H1 (cell line): ENCODE measurements at regions not wholly inside any gene's neighbourhood (a gene's known extent, or its start where the extent isn't known, plus 50 kb on each side); places are given as distances from the start of the nearest gene placed in this dataset.

ENCODE experiments used
- CTCF ChIA-PET: fragments of 300-600 bp; sonication (Branson Sonifier 250); formaldehyde crosslinking; loops from one replicate; lab custom pipeline; 2021; ENCODE audit not compliant: partially characterized antibody; lab: Charles Lee
- POLR2A ChIA-PET: fragments of 300-600 bp; sonication (Branson Sonifier 250); formaldehyde crosslinking; loops from one replicate; lab custom pipeline; 2021; ENCODE audit warnings: inconsistent platforms; ENCODE audit not compliant: partially characterized antibody; lab: Charles Lee
- DNase-seq, 2 experiments: peaks; one replicate each; pipeline versions ENCODE4 v3.0.0 to v3.0.0-alpha.2; 2010 to 2022; ENCODE audit warnings: low spot score in 2 of 2, low read depth in 1 of 2, mixed read lengths in 1 of 2
- FAIRE-seq: peaks from 2 replicates; lab custom pipeline; 2011; peaks lifted over from hg19 to GRCh38; lab: Jason Lieb, UNC
- H2AFZ ChIP-seq: 2 replicates; pipeline ENCODE4 v1.8.1; 2012; ENCODE audit warnings: low read length, inconsistent platforms
- H2AK5ac ChIP-seq: 2 replicates; pipeline ENCODE4 v1.6.1; 2013; ENCODE audit warnings: low read depth, low read length
- H2BK120ac ChIP-seq: replicated peaks from 2 replicates; pipeline ENCODE3; 2013; ENCODE audit warnings: low read depth, low read length, inconsistent platforms
- H2BK12ac ChIP-seq: 2 replicates; pipeline ENCODE4 v1.6.1; 2013; ENCODE audit warnings: low read depth, low read length
- H2BK15ac ChIP-seq: 2 replicates; pipeline ENCODE4 v1.6.1; 2013; ENCODE audit warnings: low read length
- H2BK20ac ChIP-seq: 2 replicates; pipeline ENCODE4 v1.6.1; 2013; ENCODE audit warnings: low read length
- H2BK5ac ChIP-seq: 2 replicates; pipeline ENCODE4 v1.6.1; 2013; ENCODE audit warnings: low read depth, low read length
- H3K14ac ChIP-seq: 2 replicates; pipeline ENCODE4 v1.6.1; 2013; ENCODE audit warnings: inconsistent platforms; ENCODE audit not compliant: insufficient read length
- H3K18ac ChIP-seq: 2 replicates; pipeline ENCODE4 v1.6.1; 2013; ENCODE audit warnings: low read length; ENCODE audit errors: extremely low read depth
- H3K23ac ChIP-seq: 2 replicates; pipeline ENCODE4 v1.6.1; 2013; ENCODE audit warnings: inconsistent platforms; ENCODE audit not compliant: insufficient read length
- H3K23me2 ChIP-seq: 2 replicates; pipeline ENCODE4 v1.6.1; 2013; ENCODE audit warnings: low read depth, low read length
- H3K27ac ChIP-seq: 2 replicates; pipeline ENCODE4 v1.6.1; 2011; ENCODE audit warnings: low read depth, low read length, inconsistent platforms
- H3K27me3 ChIP-seq, 4 experiments: replicated peaks in 1 of 4; 1 replicate in 1 of 4; 2 replicates in 3 of 4; pipeline versions ENCODE4 v1.6.1 to v1.8.1; 2011 to 2013; ENCODE audit warnings: low read length in 3 of 4, mild to moderate bottlenecking in 3 of 4, inconsistent platforms in 2 of 4, mixed read lengths in 2 of 4, moderate library complexity in 1 of 4; ENCODE audit not compliant: control insufficient read depth in 3 of 4, insufficient read depth in 3 of 4; ENCODE audit errors: extremely low read depth in 1 of 4
- H3K36me3 ChIP-seq, 4 experiments: 2 replicates each; pipeline versions ENCODE4 v1.6.1 to v1.8.1; 2011 to 2013; ENCODE audit warnings: mild to moderate bottlenecking in 4 of 4, low read length in 3 of 4, moderate library complexity in 2 of 4, control low read depth in 1 of 4, inconsistent platforms in 1 of 4; ENCODE audit not compliant: insufficient read depth in 4 of 4, control insufficient read depth in 2 of 4
- H3K4ac ChIP-seq: replicated peaks from 2 replicates; pipeline ENCODE3; 2013; ENCODE audit warnings: low read length, low read depth, mixed read lengths, inconsistent platforms; ENCODE audit not compliant: insufficient read length
- H3K4me1 ChIP-seq, 4 experiments: replicated peaks in 1 of 4; 1 replicate in 1 of 4; 2 replicates in 3 of 4; pipeline versions ENCODE4 v1.6.1 to v1.8.1; 2011 to 2013; ENCODE audit warnings: low read length in 3 of 4, inconsistent platforms in 2 of 4, mixed read lengths in 1 of 4; ENCODE audit not compliant: insufficient read depth in 4 of 4, control insufficient read depth in 3 of 4
- H3K4me2 ChIP-seq, 2 experiments: 2 replicates each; pipeline versions ENCODE4 v1.6.1 to v1.8.1; 2011 to 2013; ENCODE audit warnings: low read depth in 2 of 2, low read length in 2 of 2, control low read depth in 1 of 2, inconsistent platforms in 1 of 2, mild to moderate bottlenecking in 1 of 2; ENCODE audit not compliant: insufficient read depth in 1 of 2
- H3K4me3 ChIP-seq, 4 experiments: fragments of 200-600, 300-600 bp in 1 of 4; sonication (generic), shearing (Covaris generic), sonication (Bioruptor Twin) in 1 of 4; 2 replicates each; pipeline versions ENCODE4 v1.5.1 to v1.8.1; 2011 to 2016; ENCODE audit warnings: low read length in 4 of 4, low read depth in 3 of 4, control low read depth in 2 of 4, inconsistent platforms in 2 of 4, mild to moderate bottlenecking in 2 of 4, mixed read lengths in 1 of 4, moderate library complexity in 1 of 4; ENCODE audit not compliant: insufficient read depth in 2 of 4; ENCODE audit errors: extremely low read depth in 1 of 4
- H3K56ac ChIP-seq: replicated peaks from 2 replicates; pipeline ENCODE3; 2013; ENCODE audit warnings: low read depth, mild to moderate bottlenecking, mixed read lengths, low read length, inconsistent platforms; ENCODE audit not compliant: insufficient read length
- H3K79me1 ChIP-seq: 2 replicates; pipeline ENCODE4 v1.6.1; 2013; ENCODE audit warnings: low read depth, low read length, control low read depth
- H3K79me2 ChIP-seq, 2 experiments: 2 replicates each; pipeline versions ENCODE4 v1.6.1 to v1.8.1; 2012 to 2013; ENCODE audit warnings: low read length in 2 of 2, mild to moderate bottlenecking in 2 of 2, inconsistent platforms in 1 of 2; ENCODE audit not compliant: insufficient read depth in 2 of 2, control insufficient read depth in 1 of 2
- H3K9ac ChIP-seq, 4 experiments: replicated peaks in 1 of 4; 1 replicate in 1 of 4; 2 replicates in 3 of 4; pipeline versions ENCODE4 v1.6.1 to v1.8.1; 2011 to 2013; ENCODE audit warnings: low read depth in 3 of 4, low read length in 3 of 4, control low read depth in 2 of 4, mild to moderate bottlenecking in 2 of 4, moderate library complexity in 2 of 4, inconsistent platforms in 1 of 4; ENCODE audit errors: extremely low read depth in 1 of 4
- H3K9me3 ChIP-seq, 2 experiments: 2 replicates each; pipeline versions ENCODE4 v1.6.1 to v1.8.1; 2012 to 2013; ENCODE audit warnings: mild to moderate bottlenecking in 2 of 2, moderate library complexity in 2 of 2, control low read depth in 1 of 2, inconsistent platforms in 1 of 2, low read depth in 1 of 2, low read length in 1 of 2, mixed read lengths in 1 of 2; ENCODE audit not compliant: insufficient read depth in 2 of 2
- H4K20me1 ChIP-seq, 2 experiments: replicated peaks in 1 of 2; 2 replicates each; pipeline versions ENCODE3 to v1.8.1; 2011 to 2013; ENCODE audit warnings: inconsistent platforms in 2 of 2, low read length in 2 of 2, mild to moderate bottlenecking in 1 of 2; ENCODE audit not compliant: insufficient read depth in 2 of 2, control insufficient read depth in 1 of 2
- H4K5ac ChIP-seq: 2 replicates; pipeline ENCODE4 v1.6.1; 2013; ENCODE audit warnings: low read length, low read depth, mixed read lengths, inconsistent platforms; ENCODE audit not compliant: insufficient read length
- H4K8ac ChIP-seq: 2 replicates; pipeline ENCODE4 v1.8.0; 2013; ENCODE audit warnings: mild to moderate bottlenecking, moderate library complexity, low read length, inconsistent platforms; ENCODE audit not compliant: insufficient read depth; ENCODE audit errors: extremely low read depth
- H4K91ac ChIP-seq: replicated peaks from 2 replicates; pipeline ENCODE3; 2013; ENCODE audit warnings: low read length, mixed read lengths, inconsistent platforms; ENCODE audit not compliant: insufficient read length
- CHD1 ChIP-seq: IDR thresholded peaks from 2 replicates; pipeline ENCODE4 v1.6.1; 2012; ENCODE audit warnings: low read depth, low read length, improper control_type of control experiment
- HDAC2 ChIP-seq, 2 experiments: fragments of 300-600 bp in 1 of 2; sonication (generic) in 1 of 2; IDR thresholded peaks; 2 replicates each; pipeline ENCODE4 v1.6.1; 2011 to 2012; ENCODE audit warnings: low read depth in 2 of 2, low read length in 2 of 2, mild to moderate bottlenecking in 2 of 2, moderate library complexity in 2 of 2, borderline replicate concordance in 1 of 2, inconsistent platforms in 1 of 2
- RAD21 ChIP-seq, 2 experiments: IDR thresholded peaks in 1 of 2; conservative IDR thresholded peaks in 1 of 2; 2 replicates each; pipeline ENCODE4 v1.6.1; 2011; ENCODE audit warnings: low read depth in 2 of 2, low read length in 2 of 2, improper control_type of control experiment in 1 of 2, inconsistent platforms in 1 of 2, mild to moderate bottlenecking in 1 of 2, moderate library complexity in 1 of 2
- RBBP5 ChIP-seq: IDR thresholded peaks from 2 replicates; pipeline ENCODE4 v1.7.1; 2012; ENCODE audit warnings: low read depth, mild to moderate bottlenecking, inconsistent platforms, low read length, moderate library complexity, borderline replicate concordance
- SIN3A ChIP-seq, 2 experiments: IDR thresholded peaks in 1 of 2; conservative IDR thresholded peaks in 1 of 2; 2 replicates each; pipeline ENCODE4 v1.6.1; 2011 to 2012; ENCODE audit warnings: low read length in 2 of 2, improper control_type of control experiment in 1 of 2, low read depth in 1 of 2, mild to moderate bottlenecking in 1 of 2
- SIX5 ChIP-seq: IDR thresholded peaks from 2 replicates; pipeline ENCODE4 v1.6.1; 2011; ENCODE audit warnings: mild to moderate bottlenecking, low read depth, low read length
- TAF1 ChIP-seq: IDR thresholded peaks from 2 replicates; pipeline ENCODE4 v1.6.1; 2011; ENCODE audit warnings: mild to moderate bottlenecking, low read depth, low read length
- TAF7 ChIP-seq: optimal IDR thresholded peaks from 2 replicates; pipeline ENCODE3; 2011; ENCODE audit warnings: low read depth, mild to moderate bottlenecking, inconsistent platforms, low read length, moderate library complexity, borderline replicate concordance
- WGBS, 2 experiments: shearing (Covaris generic) in 1 of 2; methylation state at CpG; one replicate each; pipeline versions ENCODE4 v1.1.6 to v1.1.7; 2013 to 2015; ENCODE audit warnings: low lambda C conversion rate in 2 of 2, mixed read lengths in 2 of 2, inconsistent platforms in 1 of 2, low coverage in 1 of 2, missing lambda C conversion rate in 1 of 2; ENCODE audit not compliant: insufficient replicate concordance in 2 of 2, insufficient coverage in 1 of 2, insufficient read length in 1 of 2; ENCODE audit errors: extremely low coverage in 1 of 2, missing lambda C conversion rate in 1 of 2; 5-methylcytosine and 5-hydroxymethylcytosine counted together
- TF ChIP-seq, protein P1 (sequence below), 3 experiments: IDR thresholded peaks; 1 replicate in 2 of 3; 2 replicates in 1 of 3; pipeline versions ENCODE4 v1.5.1 to v1.6.1; 2011; ENCODE audit warnings: low read length in 3 of 3, mild to moderate bottlenecking in 3 of 3, inconsistent platforms in 2 of 3, low read depth in 1 of 3, moderate library complexity in 1 of 3; ENCODE audit not compliant: insufficient read depth in 1 of 3; ENCODE audit errors: control extremely low read depth in 1 of 3
- TF ChIP-seq, protein P2 (sequence below): IDR thresholded peaks from 2 replicates; pipeline ENCODE4 v1.6.1; 2012; ENCODE audit warnings: inconsistent platforms

DNA sequence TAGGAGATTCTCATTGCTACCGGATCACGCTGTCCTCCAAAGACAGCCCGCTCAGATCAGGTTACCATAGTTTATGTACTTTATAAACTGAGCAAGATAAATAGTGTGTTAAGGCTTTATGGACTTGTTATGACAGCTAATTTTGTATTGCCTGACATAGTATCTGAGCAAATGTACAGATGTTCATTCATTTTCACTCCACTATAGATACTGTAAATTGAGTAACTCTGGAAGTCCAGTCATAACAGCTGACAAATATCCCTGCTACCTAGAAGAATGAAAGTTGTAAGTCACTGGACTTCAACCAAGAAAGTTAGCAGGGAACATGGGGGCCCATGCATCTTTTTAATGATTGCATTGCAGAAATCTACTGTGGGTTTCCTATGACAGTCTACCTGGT lies 292.4 kb upstream of the ADAMTS16 start:
- Histone ChIP-seq H2AFZ (peak overlapping the region; percentile 82), H4K20me1 (no peaks in the 10 kb centered on the region), H2BK12ac (no peak overlapping the region), H3K4ac (no peak overlapping the region), H3K18ac (no peak overlapping the region), H3K9ac (no peak overlapping the region), H2BK5ac (no peak overlapping the region), H3K4me1 (peaks cover 0 to 2% (median 0%) of the 10 kb centered on the region in 4 experiments; a peak in 2 of 7 replicates), H2BK120ac (no peak overlapping the region), H4K91ac (no peak overlapping the region), H3K56ac (no peak overlapping the region), H3K79me2 (no peaks in the 10 kb centered on the region), H2BK15ac (no peak overlapping the region), H4K5ac (no peak overlapping the region), H4K8ac (no peak overlapping the region), H3K27me3 (no peaks in the 10 kb centered on the region), H3K4me2 (no peak overlapping the region), H3K4me3 (no peak overlapping the region), H3K36me3 (no peaks in the 10 kb centered on the region), H2AK5ac (no peak overlapping the region), H3K23ac (no peak overlapping the region), H3K14ac (no peak overlapping the region), H3K79me1 (no peaks in the 10 kb centered on the region), H3K27ac (no peak overlapping the region), H3K23me2 (no peaks in the 10 kb centered on the region), H2BK20ac (no peak overlapping the region), H3K9me3 (0 out of 4 replicates have a peak, but pooled peaks cover 0 to 2% of the 10 kb centered on the region in 2 experiments)
- WGBS, 2 experiments = 99% methylated on average over 3 of the region's 3 CpGs; no CpG with 5 or more reads in 1 of the 2 experiments
- CTCF ChIA-PET = no interaction called here
- no peak for FAIRE-seq
- DNase-seq = no peak
- POLR2A ChIA-PET = no interaction called here
- TF ChIP-seq RBBP5 (no peak), SIX5 (no peak), HDAC2 (IDR thresholded peaks at IDR 0.05; ENCODE audit: borderline replicate concordance in 1 of 2, low read depth in 2 of 2, low read length in 2 of 2) (no peak), CHD1 (no peak), SIN3A (conservative IDR thresholded peaks at IDR 0.05 in 1 of 2, IDR thresholded peaks at IDR 0.05 in 1 of 2; ENCODE audit: low read depth in 1 of 2, low read length in 2 of 2) (no peak), TAF1 (no peak), TAF7 (no peak), RAD21 (IDR thresholded peaks at IDR 0.05 in 1 of 2, conservative IDR thresholded peaks at IDR 0.05 in 1 of 2; ENCODE audit: low read depth in 2 of 2, low read length in 2 of 2) (no peak)
- TF ChIP-seq, protein P1, sequence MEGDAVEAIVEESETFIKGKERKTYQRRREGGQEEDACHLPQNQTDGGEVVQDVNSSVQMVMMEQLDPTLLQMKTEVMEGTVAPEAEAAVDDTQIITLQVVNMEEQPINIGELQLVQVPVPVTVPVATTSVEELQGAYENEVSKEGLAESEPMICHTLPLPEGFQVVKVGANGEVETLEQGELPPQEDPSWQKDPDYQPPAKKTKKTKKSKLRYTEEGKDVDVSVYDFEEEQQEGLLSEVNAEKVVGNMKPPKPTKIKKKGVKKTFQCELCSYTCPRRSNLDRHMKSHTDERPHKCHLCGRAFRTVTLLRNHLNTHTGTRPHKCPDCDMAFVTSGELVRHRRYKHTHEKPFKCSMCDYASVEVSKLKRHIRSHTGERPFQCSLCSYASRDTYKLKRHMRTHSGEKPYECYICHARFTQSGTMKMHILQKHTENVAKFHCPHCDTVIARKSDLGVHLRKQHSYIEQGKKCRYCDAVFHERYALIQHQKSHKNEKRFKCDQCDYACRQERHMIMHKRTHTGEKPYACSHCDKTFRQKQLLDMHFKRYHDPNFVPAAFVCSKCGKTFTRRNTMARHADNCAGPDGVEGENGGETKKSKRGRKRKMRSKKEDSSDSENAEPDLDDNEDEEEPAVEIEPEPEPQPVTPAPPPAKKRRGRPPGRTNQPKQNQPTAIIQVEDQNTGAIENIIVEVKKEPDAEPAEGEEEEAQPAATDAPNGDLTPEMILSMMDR (IDR thresholded peaks at IDR 0.05; ENCODE audit: control extremely low read depth in 1 of 3, insufficient read depth in 1 of 3, low read depth in 1 of 3, low read length in 3 of 3) = no peak
- TF ChIP-seq, protein P2, sequence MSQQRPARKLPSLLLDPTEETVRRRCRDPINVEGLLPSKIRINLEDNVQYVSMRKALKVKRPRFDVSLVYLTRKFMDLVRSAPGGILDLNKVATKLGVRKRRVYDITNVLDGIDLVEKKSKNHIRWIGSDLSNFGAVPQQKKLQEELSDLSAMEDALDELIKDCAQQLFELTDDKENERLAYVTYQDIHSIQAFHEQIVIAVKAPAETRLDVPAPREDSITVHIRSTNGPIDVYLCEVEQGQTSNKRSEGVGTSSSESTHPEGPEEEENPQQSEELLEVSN = no peak
